GM18870 (cell line): ENCODE measurements at regions not wholly inside any gene's neighbourhood (a gene's known extent, or its start where the extent isn't known, plus 50 kb on each side); places are given as distances from the start of the nearest gene placed in this dataset.
"Not testable (repeated sequence)": the region's sequence is repeated elsewhere in the genome, so short reads cannot be mapped to it uniquely, and the experiment has no call there.

Experiments used
- ATAC-seq: cut with Tn5 transposase; IDR thresholded peaks from one replicate; pipeline ENCODE4 v1.9.1; 2021; ENCODE audit warnings: moderate library complexity; ENCODE audit not compliant: unreplicated experiment

DNA sequence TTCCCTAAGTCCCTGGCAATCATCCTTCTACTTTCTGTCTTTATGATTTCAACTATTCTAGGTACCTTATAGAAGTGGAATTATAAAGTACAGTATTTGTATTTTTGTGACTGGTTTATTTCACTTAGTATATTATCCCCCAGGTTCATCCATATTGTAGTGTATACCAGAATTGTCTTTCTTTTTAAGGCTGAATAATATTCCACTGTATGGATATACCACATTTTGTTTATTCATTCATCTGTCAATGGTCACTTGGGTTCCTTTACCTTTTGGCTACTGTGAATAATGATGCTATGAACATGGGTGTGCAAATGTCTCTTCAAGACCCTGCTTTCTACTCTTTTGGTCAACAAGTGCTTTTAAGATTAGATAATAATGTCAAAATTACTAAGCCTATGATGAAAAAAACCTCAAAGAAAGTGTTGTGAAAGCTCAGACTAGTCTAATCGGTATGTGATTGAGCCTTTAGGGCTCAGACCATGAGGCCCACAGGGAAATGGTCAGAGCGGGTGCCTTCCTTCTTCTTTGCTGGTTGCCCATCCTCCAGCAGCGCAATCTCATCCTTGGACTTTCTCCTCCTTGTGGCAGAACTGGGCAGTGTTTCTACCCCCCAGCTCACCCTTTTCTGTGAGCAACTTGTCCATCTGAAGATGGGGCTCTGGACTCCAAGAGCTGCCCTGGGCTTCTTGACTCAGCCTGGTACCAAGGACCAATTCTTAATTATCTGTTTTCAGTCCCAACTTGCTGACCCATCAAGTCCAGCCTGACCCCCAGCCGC is 105.4 kb downstream of the TTC8 start:
- no peak for ATAC-seq

DNA sequence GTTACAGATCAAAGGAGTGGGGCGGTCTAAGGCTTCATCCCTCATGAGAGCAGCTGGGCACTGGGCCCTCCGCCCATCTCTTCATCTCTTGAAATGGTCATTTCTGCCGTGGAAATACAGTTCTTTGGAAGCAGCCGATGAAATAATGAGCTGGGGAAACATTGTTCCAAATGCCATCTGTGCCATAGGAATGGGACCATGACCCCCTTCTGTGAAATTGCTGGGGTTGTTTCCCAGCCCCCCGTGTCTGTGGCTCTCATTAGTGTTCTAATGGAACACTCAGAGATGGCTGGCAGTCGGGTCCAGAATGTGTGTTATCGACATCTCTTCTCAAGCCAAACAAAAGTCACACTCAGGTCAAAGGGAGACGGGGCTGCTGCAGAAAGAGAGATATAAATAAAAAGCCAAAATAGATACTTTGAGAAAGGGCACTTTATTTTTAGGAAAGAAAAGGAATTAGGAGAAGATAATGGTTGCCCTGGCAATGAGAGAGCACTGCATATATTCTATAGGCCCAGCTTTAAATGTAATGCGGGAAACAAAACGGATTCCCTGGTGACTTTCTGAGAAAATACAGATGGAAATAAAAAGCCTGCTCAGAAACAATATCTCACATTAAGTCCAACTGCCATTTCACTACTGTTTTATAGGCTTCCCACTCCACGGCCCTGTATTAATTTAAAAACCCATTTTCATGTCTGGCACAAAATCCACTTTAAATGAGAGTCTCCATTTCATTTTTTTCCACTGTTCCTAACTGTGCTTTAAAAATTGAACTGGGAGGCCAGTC is 107.1 kb downstream of the TTC8 start:
- no peak for ATAC-seq

DNA sequence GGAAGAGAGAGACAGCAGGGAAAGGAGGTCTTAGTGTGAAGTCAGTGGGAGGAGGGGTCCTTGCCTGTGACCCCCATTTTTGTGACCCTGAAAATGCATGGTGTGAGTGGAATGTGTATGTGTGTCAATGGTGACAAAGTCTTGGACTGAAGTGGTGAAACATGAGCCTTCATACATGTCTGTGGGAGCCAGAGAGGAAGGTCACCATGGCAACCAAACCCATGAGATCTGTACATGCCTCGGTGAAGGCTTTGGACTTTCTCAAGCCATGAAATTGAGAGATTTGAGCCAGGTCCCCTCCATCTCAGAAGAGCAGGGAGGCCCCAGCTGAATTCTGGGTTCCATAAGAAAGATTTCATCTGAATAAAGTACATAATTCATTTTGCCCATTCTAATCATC is 108.7 kb downstream of the TTC8 start:
- ATAC-seq: no peak

DNA sequence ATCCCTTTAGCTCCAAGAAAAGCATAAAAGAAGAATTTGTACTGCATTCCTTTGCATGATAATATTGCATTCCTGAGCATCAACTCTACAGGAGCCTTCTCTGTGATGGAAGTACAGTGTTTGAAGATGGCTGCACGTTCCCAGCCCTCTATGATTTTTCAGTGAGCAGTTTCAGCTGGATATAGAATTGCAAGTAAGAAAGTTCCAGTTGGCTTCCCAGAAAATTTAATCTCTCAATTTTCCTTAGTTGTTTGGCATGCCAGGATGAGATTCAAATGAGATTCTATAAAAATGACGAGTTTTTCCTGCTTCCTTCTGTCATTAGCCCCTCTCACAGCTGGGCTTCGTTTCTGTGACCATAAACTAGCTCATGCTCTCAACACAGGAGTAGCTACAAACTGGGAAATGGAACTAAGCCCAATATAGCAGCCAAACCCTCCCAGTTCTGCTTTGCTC is 109.9 kb downstream of the TTC8 start:
- ATAC-seq: no peak

DNA sequence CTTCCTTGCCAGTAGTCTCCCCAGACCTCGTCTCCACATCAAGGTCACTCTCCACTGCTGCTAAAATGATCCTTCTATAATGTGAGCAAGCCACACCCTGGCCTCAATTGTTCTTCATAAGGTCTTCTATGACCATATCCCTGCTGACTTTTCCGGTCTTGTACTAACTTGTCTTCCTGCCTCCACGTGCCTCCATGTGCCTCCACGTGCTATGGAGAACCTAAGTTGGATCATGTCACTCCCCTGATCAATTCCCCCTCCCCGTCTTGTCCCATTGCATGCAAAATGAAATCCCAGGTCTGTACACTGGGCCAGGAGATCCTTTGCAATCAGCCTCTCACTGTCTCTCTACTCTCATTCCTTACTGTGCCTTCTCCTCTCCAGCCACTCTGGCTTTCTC is 110.6 kb downstream of the TTC8 start:
- ATAC-seq: no peak

DNA sequence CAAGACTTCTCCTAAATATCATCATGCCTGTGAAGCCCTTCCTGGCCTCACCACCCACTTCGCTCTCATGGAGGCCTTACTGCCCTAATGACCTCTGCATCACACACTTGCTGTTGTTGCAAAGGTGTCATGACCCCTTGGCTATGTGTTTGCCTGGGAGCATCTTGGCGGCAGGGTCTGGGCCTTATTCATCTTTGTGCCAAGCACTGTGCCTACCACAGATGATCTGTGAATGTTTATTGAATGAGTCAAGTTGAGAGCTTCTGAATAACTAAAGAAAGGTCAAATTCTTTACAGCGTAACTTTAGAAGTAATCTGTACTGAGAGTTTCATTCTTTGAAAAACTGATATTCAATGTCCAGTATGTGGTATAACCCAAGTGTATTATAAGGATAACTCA is 113.3 kb downstream of the TTC8 start:
- ATAC-seq: no peak

DNA sequence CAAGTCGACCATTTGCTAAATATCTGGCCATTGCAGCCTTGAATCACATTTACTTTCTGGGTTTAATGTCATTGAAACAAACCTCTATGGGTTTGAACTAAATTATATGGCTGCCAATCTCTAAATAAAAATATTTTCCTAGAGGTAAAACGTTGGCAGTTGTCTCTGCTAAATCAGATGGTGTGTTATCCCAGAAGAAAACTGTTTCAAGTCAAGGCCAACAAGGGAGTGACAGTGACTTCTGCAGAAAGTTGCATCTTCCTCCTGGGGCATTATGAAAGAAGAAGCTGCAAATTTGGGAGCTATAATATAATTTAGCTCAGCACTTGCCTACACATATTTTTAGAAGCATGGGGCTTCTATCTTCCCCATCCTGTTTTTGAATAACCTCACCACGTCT is 116.2 kb downstream of the TTC8 start:
- no peak for ATAC-seq

DNA sequence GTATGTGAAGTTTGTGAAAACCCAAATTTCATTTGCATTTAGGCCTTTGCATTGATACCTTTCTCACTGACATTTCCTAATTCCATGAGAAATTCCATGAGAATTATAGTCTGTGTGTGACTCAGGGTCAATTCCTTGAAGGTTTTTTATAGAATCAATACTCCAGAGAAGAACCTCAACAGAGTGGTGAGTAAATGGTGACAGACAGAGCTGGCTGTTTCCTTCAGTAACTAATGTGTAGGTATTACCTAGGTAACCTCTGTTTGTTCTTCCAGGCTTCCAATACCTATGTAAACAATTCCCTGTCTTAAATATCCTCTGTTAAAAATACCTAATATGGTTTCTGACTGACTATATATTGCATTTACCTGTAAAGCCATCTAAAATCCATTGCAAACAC is 117.0 kb downstream of the TTC8 start:
- no peak for ATAC-seq

DNA sequence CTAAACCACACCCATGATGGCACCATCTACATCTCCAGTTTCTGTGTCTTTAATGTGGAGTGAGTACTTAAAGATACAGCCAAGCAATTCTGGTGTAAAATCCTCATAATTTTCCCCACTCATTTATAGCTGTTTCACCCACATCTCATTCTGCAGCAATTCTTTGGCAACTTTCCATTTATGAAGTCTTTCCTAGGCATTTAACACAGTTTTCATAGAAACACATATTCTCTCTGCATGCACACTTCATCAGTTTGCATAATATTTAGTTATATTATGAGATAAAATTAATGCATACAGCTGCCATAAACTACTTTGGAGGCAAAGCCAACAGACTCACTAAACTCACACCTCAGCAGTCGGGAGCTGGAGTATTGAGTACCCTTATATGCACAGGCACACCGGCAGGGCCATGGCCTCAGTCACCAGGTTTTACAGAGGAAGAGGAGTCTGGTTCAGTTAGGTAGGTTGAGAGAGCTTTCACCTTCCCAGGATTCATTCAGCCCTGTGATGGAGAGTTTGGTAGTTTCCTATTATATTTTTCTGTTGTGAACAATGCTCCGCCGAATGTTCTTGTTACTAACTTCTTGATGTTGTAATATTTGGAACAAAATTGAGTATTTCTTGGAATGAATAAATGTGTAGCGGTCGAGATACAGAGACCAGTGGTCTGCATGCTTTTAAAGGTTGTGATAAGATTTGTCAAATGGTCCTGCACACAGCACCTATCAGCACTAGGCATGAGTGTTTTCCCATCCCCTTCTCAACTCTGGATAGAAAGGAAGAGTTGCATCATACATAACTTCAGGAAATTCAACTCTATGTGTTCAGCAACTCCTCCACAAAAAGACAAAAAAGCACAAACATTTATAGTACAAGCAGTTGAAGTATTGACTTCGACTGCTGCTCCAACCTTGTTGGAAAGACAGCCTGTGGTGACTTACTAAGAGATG is 123.5 kb downstream of the TTC8 start:
- no peak for ATAC-seq

DNA sequence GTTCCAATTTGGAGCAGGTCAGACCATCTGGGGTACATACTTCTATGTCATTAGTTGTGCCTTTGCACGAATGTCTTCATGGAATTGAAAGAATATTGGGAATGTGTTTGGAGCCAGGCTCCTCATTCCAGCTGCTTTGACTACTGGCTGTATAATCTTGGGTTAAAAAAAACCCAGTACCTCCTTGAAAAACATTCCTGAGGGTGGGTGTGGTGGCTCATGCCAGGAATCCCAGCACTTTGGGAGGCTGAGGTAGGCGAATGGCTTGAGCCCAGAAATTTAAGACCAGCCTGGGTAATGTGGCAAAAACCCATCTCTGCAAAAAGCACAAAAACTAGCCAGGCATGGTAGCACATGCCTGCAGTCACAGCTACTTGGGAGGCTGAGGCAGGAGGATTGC is 125.6 kb downstream of the TTC8 start:
- ATAC-seq: no peak

DNA sequence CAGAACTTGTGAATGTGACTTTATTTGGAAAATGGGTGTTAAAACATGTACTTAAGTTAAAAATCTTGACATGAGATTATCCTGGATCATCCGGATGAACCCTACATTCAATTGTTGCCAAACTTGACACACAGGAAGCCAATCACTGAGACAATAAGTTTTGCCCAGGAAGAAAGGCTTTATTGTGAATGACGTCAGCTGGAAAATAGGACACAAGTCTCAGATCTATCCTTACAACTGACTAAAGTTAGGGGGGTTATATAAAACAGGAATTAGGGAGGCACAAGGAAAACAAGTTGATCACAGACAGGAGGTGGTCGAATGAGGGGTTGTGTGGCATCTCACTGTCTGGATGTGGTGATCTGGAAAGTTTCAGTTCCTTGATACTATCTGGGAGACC is 126.9 kb downstream of the TTC8 start:
- no peak for ATAC-seq

DNA sequence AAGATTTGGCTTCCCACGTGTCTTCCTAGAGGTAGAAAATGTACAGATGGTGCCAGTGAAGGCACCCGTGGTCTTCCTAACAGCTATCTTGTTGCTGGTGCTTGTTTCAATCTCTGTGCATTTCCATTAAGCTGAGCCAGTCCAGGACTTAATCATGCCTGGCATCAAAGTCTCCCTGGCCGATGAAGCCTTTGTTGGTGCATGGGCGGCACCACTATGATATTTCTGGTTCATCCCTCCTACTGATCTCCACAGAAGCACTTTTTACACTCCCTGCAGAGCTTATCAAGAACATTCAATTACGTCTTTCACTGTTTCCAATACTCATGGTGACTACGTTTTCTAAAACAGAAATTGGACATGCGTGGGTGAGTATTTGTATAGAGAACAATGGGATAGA is 128.4 kb downstream of the TTC8 start:
- ATAC-seq: no peak

DNA sequence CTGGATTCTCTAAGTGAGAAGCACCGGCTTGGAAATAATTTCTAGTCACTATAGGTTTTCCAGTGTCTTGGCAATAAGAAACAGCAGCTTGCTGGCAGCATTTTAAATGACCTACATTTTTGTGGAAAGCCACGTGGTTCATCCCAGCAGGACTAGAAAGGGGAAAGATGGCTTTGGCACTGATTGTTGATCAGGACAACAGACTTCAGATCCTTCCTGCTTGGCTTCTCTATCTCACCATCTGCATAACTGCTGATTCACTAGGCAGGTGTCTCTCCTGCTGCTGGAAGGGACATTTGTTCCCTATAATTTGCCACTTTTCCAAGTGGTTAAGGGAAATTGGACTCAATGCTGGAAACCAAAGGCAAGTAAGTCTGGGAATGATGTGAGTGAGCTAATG is 131.0 kb downstream of the TTC8 start:
- ATAC-seq: no peak

DNA sequence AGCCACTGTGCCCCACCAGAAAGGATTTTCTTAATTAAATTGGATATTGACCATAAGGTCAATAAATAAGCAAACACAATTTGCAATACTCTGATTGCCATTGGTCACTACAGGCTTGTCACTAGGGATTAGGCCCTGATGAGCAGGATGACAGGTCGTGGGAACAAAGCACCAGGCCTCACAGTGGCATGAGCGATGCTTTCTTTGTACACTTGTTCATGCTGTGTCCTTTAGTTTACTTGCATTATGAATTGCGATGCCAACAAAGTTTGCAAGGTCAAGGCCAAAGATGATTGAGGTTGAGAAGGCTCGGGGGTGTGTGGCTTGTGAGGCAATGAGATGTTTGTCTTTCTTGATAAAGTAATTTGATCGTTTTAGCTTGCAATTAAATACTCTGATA is 136.0 kb downstream of the TTC8 start:
- no peak for ATAC-seq

DNA sequence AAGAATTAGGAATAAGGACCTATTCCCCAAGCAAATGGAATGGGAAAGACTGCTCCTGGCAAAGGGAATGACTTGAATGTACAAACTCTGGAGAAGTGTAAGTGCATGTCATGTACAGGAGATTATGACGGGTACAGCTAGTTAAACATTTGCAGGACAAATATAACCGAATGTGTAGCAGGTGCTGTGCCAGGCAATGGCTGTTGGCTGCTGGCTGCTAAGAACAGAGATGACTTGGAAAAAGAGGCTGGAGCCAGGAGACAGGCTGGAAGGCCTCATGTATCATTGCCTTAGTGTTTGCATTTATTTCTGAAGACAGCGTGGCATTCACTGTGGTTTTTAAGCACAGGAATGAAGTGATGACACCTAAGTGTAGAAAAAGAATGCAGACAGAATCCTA is 136.8 kb downstream of the TTC8 start:
- ATAC-seq: no peak

DNA sequence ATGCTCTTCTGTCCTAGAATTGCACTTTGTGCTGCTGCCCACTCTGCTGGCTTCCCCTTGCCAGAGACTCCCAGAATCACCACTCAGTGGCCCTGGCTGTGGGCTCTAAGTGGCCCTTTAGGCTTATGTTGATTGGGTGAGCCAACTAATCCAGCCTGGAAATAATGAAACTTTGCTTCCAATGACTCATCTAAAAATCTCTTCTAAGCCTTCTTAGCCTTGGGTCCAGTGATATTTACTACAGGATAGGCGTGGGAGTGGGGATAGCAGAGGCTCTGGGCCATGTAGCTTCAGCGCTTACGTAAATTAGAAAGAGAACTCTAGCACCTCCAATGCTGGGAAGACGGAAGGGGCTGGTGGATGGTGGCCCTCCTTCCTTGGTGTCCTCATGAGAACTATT is 137.9 kb downstream of the TTC8 start:
- ATAC-seq: no peak

DNA sequence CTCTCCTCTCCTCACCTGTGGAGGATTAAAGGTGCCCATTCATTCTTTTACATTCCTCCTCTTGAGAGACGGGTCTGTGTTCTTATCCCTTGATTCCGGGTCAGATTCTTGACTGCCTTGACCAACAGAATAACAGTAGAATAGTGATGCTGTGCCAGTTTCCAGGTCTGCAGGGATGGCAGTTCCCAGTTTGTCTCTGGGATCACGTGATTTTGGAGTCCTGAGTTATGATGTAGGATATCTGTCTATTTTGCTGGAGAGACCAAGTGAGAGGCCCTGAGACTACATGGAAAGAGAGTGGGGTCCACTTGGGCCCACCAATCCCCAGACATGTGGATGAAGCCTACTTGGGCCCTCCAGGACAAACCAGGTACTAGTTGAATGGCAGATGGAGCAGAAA is 142.8 kb downstream of the TTC8 start:
- no peak for ATAC-seq

DNA sequence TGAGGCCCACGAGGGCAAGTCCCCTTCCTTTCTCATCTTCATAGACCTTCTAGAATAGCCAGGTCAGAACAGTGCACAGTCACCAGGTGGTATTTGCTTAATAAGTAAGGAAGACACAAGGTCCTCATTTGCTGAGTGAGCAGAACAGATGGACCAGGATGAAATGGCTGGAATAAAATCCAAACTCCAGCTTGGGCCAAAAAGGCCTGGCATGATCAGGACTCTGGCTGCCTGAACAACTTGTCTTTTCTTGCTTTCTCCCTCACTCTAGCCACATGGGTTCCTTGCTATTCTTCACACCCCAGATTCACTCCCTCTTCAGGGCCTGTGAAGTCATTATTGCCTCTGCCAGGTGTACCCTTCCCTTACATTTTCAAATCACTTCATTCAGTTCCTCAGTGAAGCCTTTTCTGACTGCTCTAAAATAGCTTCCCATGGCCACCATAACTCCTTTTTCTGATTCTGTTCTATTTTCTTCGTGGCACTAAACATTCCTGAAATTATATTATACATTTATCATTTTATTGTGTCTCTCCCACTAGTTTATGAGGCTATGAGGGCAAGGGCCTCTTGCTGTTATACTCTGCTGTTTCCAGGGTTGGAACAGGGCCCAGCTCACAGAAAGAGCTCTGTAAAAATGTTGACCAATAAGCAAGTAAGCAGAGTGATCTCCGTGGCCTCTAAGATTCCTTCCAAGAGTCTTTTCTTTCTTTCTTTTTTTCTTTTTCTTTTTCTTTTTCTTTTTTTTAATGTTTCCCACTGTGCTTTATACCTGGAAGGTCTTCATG is 150.8 kb downstream of the TTC8 start:
- no peak for ATAC-seq

DNA sequence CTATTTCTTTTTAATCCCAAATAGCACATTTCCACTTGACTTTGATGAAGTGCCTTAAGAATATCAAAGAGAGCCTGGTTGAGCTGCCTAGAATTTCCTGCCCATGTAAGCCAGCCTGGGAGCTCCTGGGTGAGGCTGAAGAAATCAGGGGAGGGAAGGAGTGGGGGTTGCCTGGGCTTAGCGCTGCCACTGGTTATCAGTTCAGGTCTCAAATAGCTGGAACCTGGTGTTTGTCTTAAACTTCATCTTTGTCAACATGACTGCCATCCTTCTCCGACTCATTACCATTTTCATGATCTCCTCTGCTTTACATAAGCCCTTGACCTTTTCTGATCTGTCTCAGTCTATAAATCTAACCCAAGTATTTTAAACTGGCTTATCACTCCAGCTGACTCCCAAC is 151.5 kb downstream of the TTC8 start:
- no peak for ATAC-seq

DNA sequence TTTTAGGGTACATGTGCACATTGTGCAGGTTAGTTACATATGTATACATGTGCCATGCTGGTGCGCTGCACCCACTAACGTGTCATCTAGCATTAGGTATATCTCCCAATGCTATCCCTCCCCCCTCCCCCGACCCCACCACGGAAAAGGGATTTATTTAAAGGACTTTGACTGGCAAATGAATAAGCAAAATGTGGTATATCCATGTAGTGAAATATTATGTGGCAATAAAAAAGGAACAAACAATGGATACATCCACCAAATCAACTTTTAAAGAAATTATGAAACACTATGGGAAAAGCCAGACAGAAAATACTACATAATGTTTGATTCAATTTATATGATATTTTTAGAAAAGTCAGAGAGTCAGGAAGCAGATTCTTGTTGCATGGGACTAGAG is 156.5 kb downstream of the TTC8 start:
- not testable (repeated sequence) for ATAC-seq

DNA sequence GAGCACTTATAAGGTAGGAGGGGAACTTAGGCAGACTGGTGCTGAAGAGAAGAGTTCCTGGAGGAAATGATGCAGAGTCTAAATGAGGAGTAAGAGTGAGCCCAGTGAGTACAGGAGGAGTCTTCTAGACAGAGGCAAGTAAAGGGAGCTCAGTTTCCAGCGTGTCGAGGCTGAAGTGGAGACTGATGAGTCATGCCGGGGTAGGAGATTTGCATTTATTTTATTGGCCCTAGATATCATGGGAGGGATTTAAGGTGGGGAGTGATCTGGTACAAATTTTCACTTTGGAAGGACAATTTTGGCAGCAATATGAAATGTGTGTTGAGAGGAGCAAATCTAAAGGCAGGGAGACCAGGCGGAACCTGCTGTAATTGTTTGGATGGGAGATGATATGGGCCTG is 157.5 kb downstream of the TTC8 start:
- no peak for ATAC-seq
